HG03064 (cell line): ENCODE measurements at regions not wholly inside any gene's neighbourhood (a gene's known extent, or its start where the extent isn't known, plus 50 kb on each side); places are given as distances from the start of the nearest gene placed in this dataset.
"Not testable (repeated sequence)": the region's sequence is repeated elsewhere in the genome, so short reads cannot be mapped to it uniquely, and the experiment has no call there.

ENCODE experiments used
- ATAC-seq: cut with Tn5 transposase; IDR thresholded peaks from one replicate; pipeline ENCODE4 v1.9.1; 2021; ENCODE audit warnings: low read depth; ENCODE audit not compliant: unreplicated experiment

DNA sequence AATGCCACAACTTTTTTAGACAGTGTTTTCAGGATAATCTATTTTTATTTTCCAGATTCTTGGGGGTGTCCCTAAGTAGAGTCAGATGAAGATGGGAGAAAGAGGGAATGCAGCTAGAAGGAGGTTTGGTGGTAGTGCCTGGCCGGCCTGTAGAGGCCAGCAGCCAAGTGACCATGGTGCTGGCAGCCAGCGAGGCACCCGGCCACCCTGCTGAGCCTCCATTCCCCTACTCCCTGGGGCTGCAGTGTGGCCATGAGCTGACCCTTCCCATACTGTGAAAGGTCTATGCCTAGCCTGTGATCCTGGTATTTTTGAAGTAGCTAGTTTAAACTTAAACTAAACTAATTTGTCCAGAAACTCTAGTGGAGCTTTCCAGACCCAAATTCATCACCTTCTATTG lies 268.6 kb downstream of the CYRIA start:
- no peak for ATAC-seq

DNA sequence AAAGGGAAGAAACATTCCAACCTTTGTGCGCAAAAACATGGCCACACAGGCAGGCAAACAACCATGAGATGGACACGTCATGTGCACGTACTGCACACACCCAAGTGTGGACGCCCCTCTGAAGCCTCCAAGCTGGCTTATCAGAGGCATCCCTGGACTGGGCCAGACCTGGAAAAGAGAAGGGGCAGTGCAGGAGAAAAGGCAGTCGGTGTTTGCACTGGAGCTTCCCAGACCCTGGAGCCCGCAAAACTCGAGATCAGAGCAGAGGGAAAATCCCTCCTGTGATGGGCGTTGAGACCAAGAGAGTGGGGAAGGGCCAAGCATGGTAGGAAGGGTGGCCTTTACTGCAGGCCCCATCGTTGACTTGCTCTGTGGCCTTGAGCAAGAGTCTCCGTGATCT lies 269.5 kb downstream of the CYRIA start:
- no peak for ATAC-seq

DNA sequence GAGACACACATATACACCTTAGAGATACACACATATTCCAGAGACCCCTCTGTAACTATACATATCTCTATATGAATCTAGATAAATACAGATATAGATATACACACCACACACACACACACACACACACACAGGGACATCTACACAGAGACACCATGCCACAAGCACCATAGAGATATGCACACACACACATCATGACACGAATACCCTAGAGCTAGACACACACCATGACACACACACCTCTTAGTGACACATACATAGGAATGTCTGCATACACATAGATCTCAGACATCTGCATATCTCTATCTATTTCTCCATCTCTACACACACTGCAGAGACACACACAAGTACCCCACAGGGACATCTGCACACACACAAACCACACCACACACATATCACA lies 270.0 kb downstream of the CYRIA start:
- no peak for ATAC-seq

GRCh38 chr2:16394986-16395550 lies 270.6 kb downstream of the CYRIA start:
- no peak for ATAC-seq

DNA sequence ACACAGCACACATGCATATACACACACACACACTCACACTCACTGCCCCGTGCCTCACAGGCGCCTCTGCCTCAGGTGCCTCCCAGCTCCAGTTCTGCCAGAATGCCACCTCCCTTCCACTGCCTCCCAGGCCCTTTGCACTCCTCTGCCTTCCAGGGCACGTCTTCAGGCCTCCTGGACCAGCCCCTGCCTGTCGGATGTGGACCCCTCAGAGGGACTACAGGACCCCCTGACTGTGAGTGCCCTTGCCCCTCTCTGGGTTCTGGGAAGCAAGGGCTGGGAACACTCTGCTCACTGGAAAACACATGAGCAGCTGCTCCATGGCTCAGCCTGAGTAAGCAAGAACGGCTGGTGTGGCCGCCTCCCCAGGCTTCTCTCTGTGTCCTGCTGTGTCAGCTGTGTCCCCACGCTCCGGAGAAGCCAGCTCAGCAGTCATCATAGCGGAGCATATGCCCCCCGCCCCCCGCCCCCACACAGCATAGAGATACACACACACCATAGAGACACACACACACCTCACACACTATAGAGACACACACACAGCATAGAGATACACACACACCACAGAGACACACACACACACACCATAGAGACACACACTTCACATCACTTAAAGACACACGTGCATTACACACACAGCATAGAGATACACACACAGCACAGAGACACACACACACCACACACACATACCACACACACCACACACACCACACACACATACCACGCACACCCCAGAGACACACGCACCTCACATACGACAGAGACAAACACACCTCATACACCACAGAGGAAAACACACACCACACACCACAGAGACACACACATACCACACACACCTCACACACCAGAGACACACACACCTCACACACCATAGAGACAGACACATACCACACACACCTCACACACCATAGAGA lies 271.3 kb downstream of the CYRIA start:
- ATAC-seq, result no peak

- ATAC-seq, result no peak
Measured at GRCh38 chr2:16393500-16394071, 272.0 kb downstream of the CYRIA start.

- ATAC-seq, result no peak
Measured at GRCh38 chr2:16392647-16393499, 272.8 kb downstream of the CYRIA start.

- ATAC-seq, result no peak
Measured at GRCh38 chr2:16391986-16392385, 273.6 kb downstream of the CYRIA start.

DNA sequence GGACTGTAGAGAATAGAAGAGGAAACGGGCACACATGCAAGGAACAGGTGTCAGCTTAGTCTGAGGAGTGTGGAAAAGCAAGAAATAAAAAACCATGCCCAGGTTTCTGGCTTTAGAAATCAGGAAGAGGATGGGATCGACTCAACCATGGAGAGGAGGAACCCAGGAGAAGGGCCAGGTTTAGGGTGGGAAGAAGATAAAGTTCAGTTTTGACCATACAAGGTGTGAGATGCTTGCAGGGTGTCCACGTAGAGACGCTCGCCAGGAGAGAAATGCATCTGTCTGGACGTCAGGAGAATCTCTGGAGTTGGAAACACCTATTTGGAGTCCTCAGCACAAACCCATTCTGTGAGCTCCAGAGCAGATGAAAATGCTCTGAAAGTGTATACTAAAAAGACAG lies 275.1 kb downstream of the CYRIA start:
- no peak for ATAC-seq

DNA sequence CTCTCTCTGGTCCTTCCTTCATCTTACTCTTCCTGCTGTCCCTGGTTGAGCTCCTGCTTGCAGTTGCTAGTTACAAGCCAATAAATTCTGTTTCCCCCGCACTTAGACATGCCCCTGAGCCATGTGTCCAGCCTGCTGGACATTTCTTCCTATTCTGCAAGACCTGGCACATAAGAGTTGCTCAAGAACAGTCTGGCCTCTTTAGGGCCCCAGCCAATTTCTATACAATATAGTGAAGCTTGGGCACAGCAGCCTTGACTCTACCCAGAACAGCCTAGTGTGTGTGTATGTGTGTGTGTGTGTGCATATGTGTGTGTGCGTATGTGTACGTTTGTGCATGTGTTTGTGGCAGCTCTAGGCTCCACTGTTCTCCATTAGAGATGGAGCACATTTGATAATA lies 276.0 kb downstream of the CYRIA start:
- ATAC-seq, result no peak

- not testable (repeated sequence) for ATAC-seq
Measured at GRCh38 chr2:16388199-16388830, 277.3 kb downstream of the CYRIA start.

- ATAC-seq, result no peak
Measured at GRCh38 chr2:16387461-16387984, 278.1 kb downstream of the CYRIA start.

DNA sequence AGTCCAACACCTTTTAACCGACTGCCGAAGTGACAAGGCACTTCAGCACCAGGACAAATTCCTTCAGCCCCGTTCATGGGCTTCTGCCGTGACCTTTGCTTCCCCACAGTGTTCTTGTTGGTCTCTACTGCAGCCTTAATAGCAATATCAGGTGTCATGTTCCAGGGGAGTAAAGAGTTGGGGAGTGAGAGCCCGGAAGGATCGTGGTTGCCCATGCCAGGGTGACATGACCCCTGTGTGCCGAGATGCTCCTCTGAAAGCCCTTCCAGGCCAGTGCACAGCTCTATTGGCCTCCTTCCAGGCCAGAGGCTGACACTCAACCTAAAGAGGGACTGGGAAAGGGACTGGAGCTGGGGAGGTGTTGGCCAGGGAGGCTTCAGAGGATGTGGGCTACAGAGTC lies 279.2 kb downstream of the CYRIA start:
- ATAC-seq, result no peak

DNA sequence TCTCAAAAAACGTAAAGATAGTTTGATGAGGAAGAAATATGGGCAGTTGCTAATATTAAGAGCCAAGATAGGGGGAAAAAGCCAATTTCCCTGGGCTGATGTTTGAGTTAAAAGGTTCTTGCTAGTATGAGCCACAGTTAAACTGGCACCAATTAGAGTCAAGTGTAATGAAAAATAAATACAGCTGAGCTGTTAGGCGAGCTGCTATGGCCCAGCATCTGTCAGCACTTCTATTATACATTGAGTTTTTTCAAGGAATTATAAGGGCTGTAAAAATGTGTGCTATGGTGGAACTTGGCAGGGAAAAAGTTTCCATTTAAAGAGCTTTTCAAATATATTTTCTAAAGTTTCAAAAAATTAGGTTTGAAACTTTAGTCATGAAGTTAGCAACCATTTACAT lies 279.6 kb downstream of the CYRIA start:
- ATAC-seq, result no peak

DNA sequence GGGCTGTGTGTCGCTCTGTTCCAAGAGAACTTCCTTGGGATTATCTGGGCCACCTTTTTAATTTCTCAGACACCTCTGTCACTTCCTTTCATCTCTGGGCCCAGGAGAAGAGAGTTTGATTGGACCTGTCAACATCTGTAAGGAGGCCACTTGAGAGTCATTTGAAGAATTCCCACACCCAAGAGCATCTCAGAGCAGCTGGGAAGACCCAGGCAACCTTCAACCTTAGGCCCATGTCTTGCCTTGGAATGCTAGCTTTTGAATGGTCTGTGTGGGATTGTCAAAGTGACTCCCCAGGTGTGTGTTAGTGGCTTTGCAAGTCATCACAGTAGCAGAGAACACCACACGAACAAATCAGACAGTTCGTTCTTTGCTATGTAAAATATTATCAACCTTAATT lies 280.3 kb downstream of the CYRIA start:
- ATAC-seq, result no peak

- ATAC-seq, result no peak
Measured at GRCh38 chr2:16383411-16383810, 282.2 kb downstream of the CYRIA start.

DNA sequence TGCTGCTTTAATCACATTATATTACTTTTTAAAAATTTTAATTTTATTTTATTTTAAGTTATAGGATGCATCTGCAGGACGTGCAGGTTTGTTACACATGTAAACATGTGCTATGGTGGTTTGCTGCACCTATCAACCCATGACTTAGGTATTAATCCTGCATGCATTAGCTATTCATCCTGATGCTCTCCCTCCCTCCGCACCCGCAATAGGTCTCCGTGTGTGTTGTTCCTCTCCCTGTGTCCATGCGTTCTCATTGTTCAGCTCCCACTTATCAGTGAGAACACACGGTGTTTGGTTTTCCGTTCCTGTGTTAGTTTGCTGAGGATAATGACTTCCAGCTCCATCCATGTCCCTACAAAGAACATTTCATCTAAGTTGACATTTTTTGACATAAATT lies 283.2 kb downstream of the CYRIA start:
- ATAC-seq, result no peak

DNA sequence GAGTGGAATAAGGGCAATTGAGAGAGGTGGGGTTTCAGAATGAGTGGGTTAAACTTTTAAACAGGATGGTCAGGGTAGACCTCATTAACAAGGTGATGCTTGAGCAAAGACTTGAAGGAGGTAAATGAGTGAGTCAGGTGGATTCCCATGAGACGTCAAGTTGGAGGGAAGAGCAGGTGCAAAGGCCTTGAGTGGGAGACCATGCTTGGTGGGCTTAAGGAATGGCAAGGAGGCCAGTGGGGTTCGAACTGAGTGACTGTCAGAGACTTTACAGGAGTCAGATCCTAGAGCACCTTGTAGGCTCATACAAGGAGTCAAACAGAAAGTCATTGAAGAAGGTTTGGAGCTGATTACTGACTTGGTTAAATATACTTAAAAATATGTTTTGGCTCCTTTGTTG lies 284.1 kb downstream of the CYRIA start:
- no peak for ATAC-seq

DNA sequence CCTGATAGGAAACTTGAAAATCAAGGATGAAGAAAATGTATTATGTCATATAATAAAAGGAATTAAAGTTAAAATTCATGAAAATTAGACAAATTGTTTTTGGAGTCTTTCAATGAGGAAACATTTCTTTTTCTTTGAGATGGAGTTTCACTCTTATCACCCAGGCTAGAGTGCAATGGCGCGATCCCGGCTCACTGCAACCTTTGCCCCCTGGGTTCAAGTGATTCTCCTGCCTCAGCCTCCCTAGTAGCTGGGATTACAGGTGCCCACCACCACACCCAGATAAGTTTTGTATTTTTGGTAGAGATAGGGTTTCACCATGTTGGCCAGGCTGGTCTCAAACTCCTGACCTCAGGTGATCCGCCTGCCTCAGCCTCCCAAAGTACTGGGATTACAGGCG lies 285.7 kb downstream of the CYRIA start:
- ATAC-seq, result not testable (repeated sequence)

- not testable (repeated sequence) for ATAC-seq
Measured at GRCh38 chr2:16379061-16379460, 286.6 kb downstream of the CYRIA start.
